K562 (cell line): ENCODE measurements at regions not wholly inside any gene's neighbourhood (a gene's known extent, or its start where the extent isn't known, plus 50 kb on each side); places are given as distances from the start of the nearest gene placed in this dataset.

Experiments used
- ATAC-seq: fragments of 200-7000 bp; cut with Tn5 transposase; 3 replicates; pipeline ENCODE4 v1.9.1; 2020; ENCODE audit warnings: moderate library complexity
- BruUV-seq: library from RNA; stranded (reverse); fragments of 400-500 nt; replicated peaks from 2 replicates; lab custom pipeline; 2021; lab: Mats Ljungman, UMichigan
- CTCF ChIA-PET: fragments of 300-600 bp; formaldehyde crosslinking; extraction: SDS; loops from one replicate; lab custom pipeline; 2021; ENCODE audit warnings: low intra/inter-chr PET ratio; lab: Yijun Ruan, JAX
- POLR2A ChIA-PET: fragments of 300-600, 350-650 bp; sonication (Branson Sonifier 250); formaldehyde crosslinking; extraction: SDS; loops from one replicate; lab custom pipeline; 2021; ENCODE audit warnings: antibody characterized with exemption, inconsistent platforms; lab: Yijun Ruan, JAX
- DNase-seq, 4 experiments: peaks; one replicate each; pipeline versions ENCODE4 v3.0.0 to v3.0.0-alpha.2; 2011 to 2018; ENCODE audit warnings: low spot score in 3 of 4, mixed read lengths in 3 of 4; ENCODE audit errors: extremely low read depth in 1 of 4
- FAIRE-seq: peaks from 2 replicates; lab custom pipeline; 2011; peaks lifted over from hg19 to GRCh38; lab: Jason Lieb, UNC
- H2AFZ ChIP-seq: 2 replicates; pipeline ENCODE4 v1.6.0; 2011; ENCODE audit warnings: low read depth, low read length, control low read depth, inconsistent platforms
- H3K27ac ChIP-seq: fragments of 200-600 bp; 3 replicates; pipeline ENCODE4 v1.8.0; 2011; ENCODE audit warnings: low read depth, mild to moderate bottlenecking, control low read depth, inconsistent platforms, low read length, moderate library complexity, mixed read lengths; ENCODE audit errors: extremely low read depth
- H3K27me3 ChIP-seq, 2 experiments: fragments of 300-600 bp in 1 of 2; 2 replicates in 1 of 2; 3 replicates in 1 of 2; pipeline versions ENCODE4 v1.6.0 to v1.8.0; 2011; ENCODE audit warnings: inconsistent platforms in 2 of 2, low read length in 2 of 2, mild to moderate bottlenecking in 1 of 2, mixed read lengths in 1 of 2, moderate library complexity in 1 of 2; ENCODE audit not compliant: control insufficient read depth in 2 of 2, insufficient read depth in 2 of 2
- H3K36me3 ChIP-seq: fragments of 300-600 bp; 3 replicates; pipeline ENCODE4 v1.8.0; 2011; ENCODE audit warnings: mild to moderate bottlenecking, low read length, inconsistent platforms; ENCODE audit not compliant: control insufficient read depth, insufficient read depth
- H3K4me1 ChIP-seq, 2 experiments: fragments of 200-600 bp in 1 of 2; replicated peaks in 1 of 2; 2 replicates in 1 of 2; 3 replicates in 1 of 2; pipeline versions ENCODE4 v1.5.1 to v1.8.0; 2011; ENCODE audit warnings: inconsistent platforms in 2 of 2, low read length in 2 of 2, mild to moderate bottlenecking in 1 of 2, mixed read lengths in 1 of 2, moderate library complexity in 1 of 2; ENCODE audit not compliant: control insufficient read depth in 2 of 2, insufficient read depth in 2 of 2
- H3K4me2 ChIP-seq: 2 replicates; pipeline ENCODE4 v1.6.1; 2011; ENCODE audit warnings: low read length, control low read depth, inconsistent platforms, mixed read lengths; ENCODE audit not compliant: insufficient read depth
- H3K4me3 ChIP-seq: fragments of 200-600 bp; sonication (generic), shearing (Covaris generic); 2 replicates; pipeline ENCODE4 v1.5.1; 2016; ENCODE audit warnings: control low read depth, inconsistent platforms
- H3K79me2 ChIP-seq: fragments of 200-600 bp; 3 replicates; pipeline ENCODE4 v1.8.0; 2011; ENCODE audit warnings: low read length, inconsistent platforms; ENCODE audit not compliant: control insufficient read depth, insufficient read depth
- H3K9ac ChIP-seq, 2 experiments: 2 replicates each; pipeline versions ENCODE4 v1.6.0 to v1.6.1; 2011; ENCODE audit warnings: low read depth in 2 of 2, low read length in 2 of 2, control low read depth in 1 of 2, inconsistent platforms in 1 of 2, mild to moderate bottlenecking in 1 of 2, mixed read lengths in 1 of 2; ENCODE audit not compliant: insufficient read depth in 1 of 2
- H3K9me1 ChIP-seq: one replicate; pipeline ENCODE4 v1.6.0; 2011; ENCODE audit warnings: inconsistent platforms, mild to moderate bottlenecking, low read length, moderate library complexity; ENCODE audit not compliant: control insufficient read depth, insufficient read depth
- H3K9me3 ChIP-seq: replicated peaks from 2 replicates; pipeline ENCODE4 v1.5.1; 2011; ENCODE audit warnings: low read depth, low read length, inconsistent platforms; ENCODE audit not compliant: control insufficient read depth, insufficient read depth
- H4K20me1 ChIP-seq: replicated peaks from 2 replicates; pipeline ENCODE4 v1.6.1; 2011; ENCODE audit warnings: low read length, inconsistent platforms, mixed read lengths; ENCODE audit not compliant: control insufficient read depth, insufficient read depth
- ETV5 ChIP-seq: sonication (generic); formaldehyde crosslinking; IDR thresholded peaks from 2 replicates; pipeline ENCODE4 v1.4.0; 2020; ENCODE audit warnings: low read depth, mild to moderate bottlenecking, missing genetic modification reagents
- GTF2F1 ChIP-seq: IDR thresholded peaks from 2 replicates; pipeline ENCODE4 v1.6.1; 2011; ENCODE audit warnings: low read depth, low read length, improper control_type of control experiment
- HLTF ChIP-seq: fragments of 450-650 bp; IDR thresholded peaks from 2 replicates; pipeline ENCODE4 v1.6.1; 2016
- KDM4B ChIP-seq, 2 experiments: fragments of 450-650 bp in 1 of 2; sonication (generic) in 1 of 2; IDR thresholded peaks; 2 replicates each; pipeline ENCODE4 v1.6.1; 2016 to 2017; ENCODE audit warnings: borderline replicate concordance in 2 of 2, antibody characterized with exemption in 1 of 2, low read depth in 1 of 2, mild to moderate bottlenecking in 1 of 2
- MTA3 ChIP-seq: fragments of 450-650 bp; formaldehyde crosslinking; IDR thresholded peaks from 2 replicates; pipeline ENCODE4 v1.6.1; 2017; ENCODE audit warnings: mild to moderate bottlenecking, borderline replicate concordance
- PML ChIP-seq: IDR thresholded peaks from 2 replicates; pipeline ENCODE4 v1.6.1; 2012; ENCODE audit warnings: low read length, inconsistent platforms
- ZZZ3 ChIP-seq: fragments of 450-650 bp; IDR thresholded peaks from 2 replicates; pipeline ENCODE4 v1.6.1; 2016; ENCODE audit warnings: antibody characterized with exemption, mild to moderate bottlenecking, moderate library complexity
- WGBS: fragments of 100-300 bp; shearing (Covaris generic); methylation state at CpG from one replicate; pipeline ENCODE4 v1.1.6; 2016; ENCODE audit warnings: low coverage, mixed read lengths; ENCODE audit not compliant: insufficient coverage; ENCODE audit errors: missing lambda C conversion rate; 5-methylcytosine and 5-hydroxymethylcytosine counted together
- in situ Hi-C: fragments of 300-500 bp; cut with MboI; formaldehyde crosslinking; loops from 4 replicates; pipeline ENCODE4 v1.15.0; 2018; ENCODE audit warnings: inconsistent platforms, mixed read lengths
- intact Hi-C: fragments of 100-400 bp; cut with micrococcal nuclease; formaldehyde crosslinking; loops from 2 replicates; pipeline ENCODE4 v1.14.2; 2022
- TF ChIP-seq, protein P1 (sequence below): sonication (generic); formaldehyde crosslinking; IDR thresholded peaks from 2 replicates; pipeline ENCODE4 v1.8.0; 2023; ENCODE audit warnings: missing genetic modification reagents, mild to moderate bottlenecking, borderline replicate concordance
- TF ChIP-seq, protein P2 (sequence below), 2 experiments: fragments of 450-650 bp; formaldehyde crosslinking in 1 of 2; IDR thresholded peaks; 2 replicates each; pipeline versions ENCODE4 v1.4.0 to v1.6.1; 2014 to 2020; ENCODE audit warnings: mild to moderate bottlenecking in 2 of 2, borderline replicate concordance in 1 of 2, low read depth in 1 of 2

DNA sequence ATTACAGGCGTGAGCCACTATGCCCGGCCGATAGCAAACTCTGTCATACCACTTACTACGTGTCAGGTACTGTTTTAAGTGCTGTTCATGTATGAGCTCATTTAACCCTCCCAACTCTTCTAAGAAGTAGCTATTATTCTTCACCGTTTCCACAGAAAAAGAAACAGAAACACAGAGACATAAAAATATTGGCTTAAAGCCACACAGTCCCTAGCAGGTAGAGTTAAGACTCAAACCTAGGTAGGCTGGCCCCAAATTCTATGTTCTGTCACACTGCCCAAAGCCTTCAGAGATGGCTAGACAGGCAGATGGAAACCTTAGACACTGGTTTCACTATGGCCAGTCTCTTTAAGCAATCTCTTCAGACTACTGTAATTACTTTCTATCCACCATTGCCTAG lies 149.8 kb upstream of the KCNMB2 start:
- H3K27ac ChIP-seq = no peak overlapping the region
- POLR2A ChIA-PET = no interaction called here
- no peak for TF ChIP-seq ETV5 (CRISPR knock-in tag)
- TF ChIP-seq, protein P1, sequence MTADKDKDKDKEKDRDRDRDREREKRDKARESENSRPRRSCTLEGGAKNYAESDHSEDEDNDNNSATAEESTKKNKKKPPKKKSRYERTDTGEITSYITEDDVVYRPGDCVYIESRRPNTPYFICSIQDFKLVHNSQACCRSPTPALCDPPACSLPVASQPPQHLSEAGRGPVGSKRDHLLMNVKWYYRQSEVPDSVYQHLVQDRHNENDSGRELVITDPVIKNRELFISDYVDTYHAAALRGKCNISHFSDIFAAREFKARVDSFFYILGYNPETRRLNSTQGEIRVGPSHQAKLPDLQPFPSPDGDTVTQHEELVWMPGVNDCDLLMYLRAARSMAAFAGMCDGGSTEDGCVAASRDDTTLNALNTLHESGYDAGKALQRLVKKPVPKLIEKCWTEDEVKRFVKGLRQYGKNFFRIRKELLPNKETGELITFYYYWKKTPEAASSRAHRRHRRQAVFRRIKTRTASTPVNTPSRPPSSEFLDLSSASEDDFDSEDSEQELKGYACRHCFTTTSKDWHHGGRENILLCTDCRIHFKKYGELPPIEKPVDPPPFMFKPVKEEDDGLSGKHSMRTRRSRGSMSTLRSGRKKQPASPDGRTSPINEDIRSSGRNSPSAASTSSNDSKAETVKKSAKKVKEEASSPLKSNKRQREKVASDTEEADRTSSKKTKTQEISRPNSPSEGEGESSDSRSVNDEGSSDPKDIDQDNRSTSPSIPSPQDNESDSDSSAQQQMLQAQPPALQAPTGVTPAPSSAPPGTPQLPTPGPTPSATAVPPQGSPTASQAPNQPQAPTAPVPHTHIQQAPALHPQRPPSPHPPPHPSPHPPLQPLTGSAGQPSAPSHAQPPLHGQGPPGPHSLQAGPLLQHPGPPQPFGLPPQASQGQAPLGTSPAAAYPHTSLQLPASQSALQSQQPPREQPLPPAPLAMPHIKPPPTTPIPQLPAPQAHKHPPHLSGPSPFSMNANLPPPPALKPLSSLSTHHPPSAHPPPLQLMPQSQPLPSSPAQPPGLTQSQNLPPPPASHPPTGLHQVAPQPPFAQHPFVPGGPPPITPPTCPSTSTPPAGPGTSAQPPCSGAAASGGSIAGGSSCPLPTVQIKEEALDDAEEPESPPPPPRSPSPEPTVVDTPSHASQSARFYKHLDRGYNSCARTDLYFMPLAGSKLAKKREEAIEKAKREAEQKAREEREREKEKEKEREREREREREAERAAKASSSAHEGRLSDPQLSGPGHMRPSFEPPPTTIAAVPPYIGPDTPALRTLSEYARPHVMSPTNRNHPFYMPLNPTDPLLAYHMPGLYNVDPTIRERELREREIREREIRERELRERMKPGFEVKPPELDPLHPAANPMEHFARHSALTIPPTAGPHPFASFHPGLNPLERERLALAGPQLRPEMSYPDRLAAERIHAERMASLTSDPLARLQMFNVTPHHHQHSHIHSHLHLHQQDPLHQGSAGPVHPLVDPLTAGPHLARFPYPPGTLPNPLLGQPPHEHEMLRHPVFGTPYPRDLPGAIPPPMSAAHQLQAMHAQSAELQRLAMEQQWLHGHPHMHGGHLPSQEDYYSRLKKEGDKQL (CRISPR knock-in tag) = no peak
- no peak for TF ChIP-seq GTF2F1
- TF ChIP-seq KDM4B (IDR thresholded peaks at IDR 0.05; ENCODE audit: borderline replicate concordance in 2 of 2, low read depth in 1 of 2) = no peak
- no peak for TF ChIP-seq MTA3
- no peak for TF ChIP-seq ZZZ3
- TF ChIP-seq HLTF = no peak
- TF ChIP-seq, protein P2, sequence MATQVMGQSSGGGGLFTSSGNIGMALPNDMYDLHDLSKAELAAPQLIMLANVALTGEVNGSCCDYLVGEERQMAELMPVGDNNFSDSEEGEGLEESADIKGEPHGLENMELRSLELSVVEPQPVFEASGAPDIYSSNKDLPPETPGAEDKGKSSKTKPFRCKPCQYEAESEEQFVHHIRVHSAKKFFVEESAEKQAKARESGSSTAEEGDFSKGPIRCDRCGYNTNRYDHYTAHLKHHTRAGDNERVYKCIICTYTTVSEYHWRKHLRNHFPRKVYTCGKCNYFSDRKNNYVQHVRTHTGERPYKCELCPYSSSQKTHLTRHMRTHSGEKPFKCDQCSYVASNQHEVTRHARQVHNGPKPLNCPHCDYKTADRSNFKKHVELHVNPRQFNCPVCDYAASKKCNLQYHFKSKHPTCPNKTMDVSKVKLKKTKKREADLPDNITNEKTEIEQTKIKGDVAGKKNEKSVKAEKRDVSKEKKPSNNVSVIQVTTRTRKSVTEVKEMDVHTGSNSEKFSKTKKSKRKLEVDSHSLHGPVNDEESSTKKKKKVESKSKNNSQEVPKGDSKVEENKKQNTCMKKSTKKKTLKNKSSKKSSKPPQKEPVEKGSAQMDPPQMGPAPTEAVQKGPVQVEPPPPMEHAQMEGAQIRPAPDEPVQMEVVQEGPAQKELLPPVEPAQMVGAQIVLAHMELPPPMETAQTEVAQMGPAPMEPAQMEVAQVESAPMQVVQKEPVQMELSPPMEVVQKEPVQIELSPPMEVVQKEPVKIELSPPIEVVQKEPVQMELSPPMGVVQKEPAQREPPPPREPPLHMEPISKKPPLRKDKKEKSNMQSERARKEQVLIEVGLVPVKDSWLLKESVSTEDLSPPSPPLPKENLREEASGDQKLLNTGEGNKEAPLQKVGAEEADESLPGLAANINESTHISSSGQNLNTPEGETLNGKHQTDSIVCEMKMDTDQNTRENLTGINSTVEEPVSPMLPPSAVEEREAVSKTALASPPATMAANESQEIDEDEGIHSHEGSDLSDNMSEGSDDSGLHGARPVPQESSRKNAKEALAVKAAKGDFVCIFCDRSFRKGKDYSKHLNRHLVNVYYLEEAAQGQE (IDR thresholded peaks at IDR 0.05; ENCODE audit: borderline replicate concordance) = no peak
- TF ChIP-seq, protein P2 (CRISPR knock-in tag; IDR thresholded peaks at IDR 0.05; ENCODE audit: low read depth) = no peak
- TF ChIP-seq PML = no peak

More for the DNA sequence above, 149.8 kb upstream of the KCNMB2 start:
- Histone ChIP-seq H3K4me3 (no peak overlapping the region), H2AFZ (no peak overlapping the region), H3K9ac (no peak overlapping the region), H3K4me1 (no peaks in the 10 kb centered on the region; a peak in 1 of 5 replicates), H3K9me3 (no peaks in the 10 kb centered on the region), H3K4me2 (no peak overlapping the region), H3K79me2 (no peaks in the 10 kb centered on the region), H3K27me3 (no peaks in the 10 kb centered on the region), H3K36me3 (no peaks in the 10 kb centered on the region), H4K20me1 (no peaks in the 10 kb centered on the region), H3K9me1 (no peaks in the 10 kb centered on the region)
- DNase-seq (no peak), FAIRE-seq (no peak), ATAC-seq (no peak)
- BruUV-seq = no TSS peak
- CTCF ChIA-PET = no interaction called here
- in situ Hi-C loops (no loop called here), intact Hi-C loops (loop anchor here (10.0 kb wide), 2 partner anchors 1322 to 1452 kb away; no protein-coding TSS in a partner anchor)
- 17% methylated on average over 5 of the region's 5 CpGs for WGBS
